WTC11 (cell line): ENCODE measurements at regions not wholly inside any gene's neighbourhood (a gene's known extent, or its start where the extent isn't known, plus 50 kb on each side); places are given as distances from the start of the nearest gene placed in this dataset.

Experiments used
- ATF1 ChIP-seq: sonication (generic); formaldehyde crosslinking; IDR thresholded peaks from 2 replicates; pipeline ENCODE4 v1.8.1; 2023; ENCODE audit warnings: mild to moderate bottlenecking, moderate library complexity, missing genetic modification reagents
- ZNF121 ChIP-seq: sonication (generic); formaldehyde crosslinking; IDR thresholded peaks from 2 replicates; pipeline ENCODE4 v1.8.0; 2023; ENCODE audit warnings: missing genetic modification reagents
- TF ChIP-seq, protein P1 (sequence below): sonication (generic); formaldehyde crosslinking; IDR thresholded peaks from 2 replicates; pipeline ENCODE4 v1.8.1; 2023; ENCODE audit warnings: mild to moderate bottlenecking, missing genetic modification reagents, moderate library complexity

DNA sequence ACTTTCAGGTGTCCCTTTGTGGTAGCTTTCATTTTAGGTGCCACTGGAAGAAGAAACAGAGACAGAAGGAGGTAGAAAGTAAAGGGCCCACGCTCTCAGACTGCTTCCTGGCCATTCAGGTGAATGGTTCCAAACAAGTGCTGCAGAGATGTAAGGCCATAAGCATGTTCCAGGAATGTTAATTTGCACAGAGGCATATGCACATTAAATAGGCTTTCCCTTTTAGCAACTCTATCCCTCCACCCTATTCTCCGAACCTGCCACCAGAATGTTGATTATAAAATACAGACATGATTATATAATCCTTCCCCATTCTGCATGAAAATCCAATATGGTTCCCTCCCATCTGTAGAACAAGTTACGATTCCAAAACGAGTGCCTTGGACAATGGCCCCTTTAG lies 297.2 kb downstream of the C6orf118 start:
- TF ChIP-seq, protein P1, sequence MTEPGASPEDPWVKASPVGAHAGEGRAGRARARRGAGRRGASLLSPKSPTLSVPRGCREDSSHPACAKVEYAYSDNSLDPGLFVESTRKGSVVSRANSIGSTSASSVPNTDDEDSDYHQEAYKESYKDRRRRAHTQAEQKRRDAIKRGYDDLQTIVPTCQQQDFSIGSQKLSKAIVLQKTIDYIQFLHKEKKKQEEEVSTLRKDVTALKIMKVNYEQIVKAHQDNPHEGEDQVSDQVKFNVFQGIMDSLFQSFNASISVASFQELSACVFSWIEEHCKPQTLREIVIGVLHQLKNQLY (CRISPR knock-in tag): no peak
- TF ChIP-seq ZNF121 (CRISPR knock-in tag) (no peak), ATF1 (CRISPR knock-in tag) (no peak)
